ENCODE measurements at regions not wholly inside any gene's neighbourhood (a gene's known extent, or its start where the extent isn't known, plus 50 kb on each side); places are given as distances from the start of the nearest gene placed in this dataset.

DNA sequence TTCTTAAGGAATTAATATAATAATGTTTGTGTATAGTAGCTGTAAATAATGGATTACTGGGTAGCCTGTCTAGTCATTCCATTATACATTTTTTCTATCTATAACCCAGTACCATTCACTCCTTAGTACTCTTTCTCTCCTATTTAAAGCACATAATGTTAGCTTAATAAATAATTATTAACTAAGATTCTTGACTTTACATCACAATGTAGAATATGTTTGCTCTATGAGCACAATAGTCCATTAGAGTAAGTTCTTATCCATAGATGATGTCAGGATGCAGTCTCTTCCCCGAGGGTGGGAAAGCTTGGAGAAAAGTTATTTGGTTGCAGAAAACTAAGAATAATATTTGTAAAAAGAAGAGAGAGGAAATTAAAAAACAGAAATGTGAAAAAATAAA, 226.4 kb upstream of the EYS start:
- H3K9me2 ChIP-seq (ENCODE audit: insufficient read depth), result no peaks in the 10 kb centered on the region
- intact Hi-C loops (cut with micrococcal nuclease; ENCODE audit: unreplicated experiment), result no loop called here
- no peak overlapping the region for H3K27ac ChIP-seq
- no peaks in the 10 kb centered on the region for H3K4me1 ChIP-seq (replicated peaks; ENCODE audit: insufficient read depth)
- no TSS peak for BruUV-seq (replicated peaks)
- no peaks in the 10 kb centered on the region for H3F3A ChIP-seq (ENCODE audit: insufficient read depth, low read depth)
- no peak for TF ChIP-seq CTCF (conservative IDR thresholded peaks at IDR 0.05)
- no peak for TF ChIP-seq EZH2 (IDR thresholded peaks at IDR 0.05; ENCODE audit: low read depth)
- no peak overlapping the region for H2AFZ ChIP-seq
- H3K4me3 ChIP-seq, result no peak overlapping the region
- no peaks in the 10 kb centered on the region for H3K9me3 ChIP-seq (ENCODE audit: insufficient read depth, low read depth)
- no peaks in the 10 kb centered on the region for H3K27me3 ChIP-seq (ENCODE audit: insufficient read depth, low read depth)
- H4K20me1 ChIP-seq (ENCODE audit: insufficient read depth), result no peaks in the 10 kb centered on the region
- CTCF ChIA-PET, result no interaction called here
- POLR2A ChIA-PET (ENCODE audit: unreplicated experiment), result no interaction called here
- DNase-seq, result no peak
- H3K36me3 ChIP-seq (ENCODE audit: low read depth), result no peaks in the 10 kb centered on the region
- no peak overlapping the region for H3K4me2 ChIP-seq
- H3K79me2 ChIP-seq (ENCODE audit: low read depth), result no peaks in the 10 kb centered on the region

- BruUV-seq (replicated peaks), result no TSS peak
- intact Hi-C loops (cut with micrococcal nuclease; ENCODE audit: unreplicated experiment), result no loop called here
These were observed 220.1 kb upstream of the EYS start for GRCh38 chr6:65927141-65927540.

DNA sequence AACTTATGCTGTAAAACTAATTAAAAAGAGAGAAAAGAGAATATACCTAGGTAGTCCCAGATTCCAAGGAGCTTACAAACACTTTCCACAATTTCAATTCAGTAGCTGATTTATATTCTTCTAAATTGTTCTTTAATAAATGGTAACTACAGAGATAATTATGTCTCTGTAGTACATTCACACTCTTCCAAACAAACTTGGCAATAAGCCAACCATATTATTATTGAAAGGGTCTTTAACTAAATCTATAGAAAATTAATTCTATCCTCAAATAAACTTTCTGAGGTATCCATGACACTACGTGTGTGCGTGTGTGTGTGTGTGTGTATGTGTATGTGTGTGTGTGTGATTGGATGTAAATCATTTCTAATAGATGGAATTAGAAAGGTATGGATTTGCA, 217.4 kb upstream of the EYS start:
- no peak overlapping the region for H3K4me2 ChIP-seq
- DNase-seq, result no peak
- intact Hi-C loops (cut with micrococcal nuclease; ENCODE audit: unreplicated experiment), result no loop called here
- TF ChIP-seq CTCF (conservative IDR thresholded peaks at IDR 0.05) (no peak), EZH2 (IDR thresholded peaks at IDR 0.05; ENCODE audit: low read depth) (no peak)
- H3K27ac ChIP-seq, result no peak overlapping the region
- H4K20me1 ChIP-seq (ENCODE audit: insufficient read depth), result no peaks in the 10 kb centered on the region
- ChIA-PET CTCF (no interaction called here), POLR2A (ENCODE audit: unreplicated experiment) (no interaction called here)
- H3K36me3 ChIP-seq (ENCODE audit: low read depth), result no peaks in the 10 kb centered on the region
- no peak overlapping the region for H2AFZ ChIP-seq
- no peaks in the 10 kb centered on the region for H3K79me2 ChIP-seq (ENCODE audit: low read depth)
- no TSS peak for BruUV-seq (replicated peaks)
- no peaks in the 10 kb centered on the region for H3F3A ChIP-seq (ENCODE audit: insufficient read depth, low read depth)
- H3K9me2 ChIP-seq (ENCODE audit: insufficient read depth), result no peaks in the 10 kb centered on the region
- no peak overlapping the region for H3K4me3 ChIP-seq
- H3K9me3 ChIP-seq (ENCODE audit: insufficient read depth, low read depth), result no peaks in the 10 kb centered on the region
- H3K4me1 ChIP-seq (replicated peaks; ENCODE audit: insufficient read depth), result no peaks in the 10 kb centered on the region
- no peaks in the 10 kb centered on the region for H3K27me3 ChIP-seq (ENCODE audit: insufficient read depth, low read depth)

More at GRCh38 chr6:65927141-65927540, 220.1 kb upstream of the EYS start:
- no peak overlapping the region for H3K4me3 ChIP-seq
- no peaks in the 10 kb centered on the region for H3K27me3 ChIP-seq (ENCODE audit: insufficient read depth, low read depth)
- no peaks in the 10 kb centered on the region for H3K9me2 ChIP-seq (ENCODE audit: insufficient read depth)
- no peaks in the 10 kb centered on the region for H3F3A ChIP-seq (ENCODE audit: insufficient read depth, low read depth)
- no peak overlapping the region for H2AFZ ChIP-seq
- no peaks in the 10 kb centered on the region for H3K9me3 ChIP-seq (ENCODE audit: insufficient read depth, low read depth)
- H3K27ac ChIP-seq, result no peak overlapping the region
- TF ChIP-seq EZH2 (IDR thresholded peaks at IDR 0.05; ENCODE audit: low read depth), result no peak
- no peak for TF ChIP-seq CTCF (conservative IDR thresholded peaks at IDR 0.05)
- POLR2A ChIA-PET (ENCODE audit: unreplicated experiment), result no interaction called here
- DNase-seq, result no peak
- no peaks in the 10 kb centered on the region for H3K4me1 ChIP-seq (replicated peaks; ENCODE audit: insufficient read depth)
- H3K36me3 ChIP-seq (ENCODE audit: low read depth), result no peaks in the 10 kb centered on the region
- H4K20me1 ChIP-seq (ENCODE audit: insufficient read depth), result no peaks in the 10 kb centered on the region
- CTCF ChIA-PET, result no interaction called here
- no peaks in the 10 kb centered on the region for H3K79me2 ChIP-seq (ENCODE audit: low read depth)
- no peak overlapping the region for H3K4me2 ChIP-seq

Measured in PC-9 (cell line).